ENCODE measurements at regions not wholly inside any gene's neighbourhood (a gene's known extent, or its start where the extent isn't known, plus 50 kb on each side); places are given as distances from the start of the nearest gene placed in this dataset.

- TF ChIP-seq, protein P1, sequence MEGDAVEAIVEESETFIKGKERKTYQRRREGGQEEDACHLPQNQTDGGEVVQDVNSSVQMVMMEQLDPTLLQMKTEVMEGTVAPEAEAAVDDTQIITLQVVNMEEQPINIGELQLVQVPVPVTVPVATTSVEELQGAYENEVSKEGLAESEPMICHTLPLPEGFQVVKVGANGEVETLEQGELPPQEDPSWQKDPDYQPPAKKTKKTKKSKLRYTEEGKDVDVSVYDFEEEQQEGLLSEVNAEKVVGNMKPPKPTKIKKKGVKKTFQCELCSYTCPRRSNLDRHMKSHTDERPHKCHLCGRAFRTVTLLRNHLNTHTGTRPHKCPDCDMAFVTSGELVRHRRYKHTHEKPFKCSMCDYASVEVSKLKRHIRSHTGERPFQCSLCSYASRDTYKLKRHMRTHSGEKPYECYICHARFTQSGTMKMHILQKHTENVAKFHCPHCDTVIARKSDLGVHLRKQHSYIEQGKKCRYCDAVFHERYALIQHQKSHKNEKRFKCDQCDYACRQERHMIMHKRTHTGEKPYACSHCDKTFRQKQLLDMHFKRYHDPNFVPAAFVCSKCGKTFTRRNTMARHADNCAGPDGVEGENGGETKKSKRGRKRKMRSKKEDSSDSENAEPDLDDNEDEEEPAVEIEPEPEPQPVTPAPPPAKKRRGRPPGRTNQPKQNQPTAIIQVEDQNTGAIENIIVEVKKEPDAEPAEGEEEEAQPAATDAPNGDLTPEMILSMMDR (conservative IDR thresholded peaks at IDR 0.05; ENCODE audit: low read depth in 2 of 2): no peak
- TF ChIP-seq POLR2AphosphoS5 (IDR thresholded peaks at IDR 0.05; ENCODE audit: low read depth): no peak
- TF ChIP-seq CREB1 (CRISPR knock-in tag; IDR thresholded peaks at IDR 0.05; ENCODE audit: low read depth): no peak
These were observed 185.5 kb upstream of the ANKRD28 start (continued) for GRCh38 chr3:15983232-15983631.

DNA sequence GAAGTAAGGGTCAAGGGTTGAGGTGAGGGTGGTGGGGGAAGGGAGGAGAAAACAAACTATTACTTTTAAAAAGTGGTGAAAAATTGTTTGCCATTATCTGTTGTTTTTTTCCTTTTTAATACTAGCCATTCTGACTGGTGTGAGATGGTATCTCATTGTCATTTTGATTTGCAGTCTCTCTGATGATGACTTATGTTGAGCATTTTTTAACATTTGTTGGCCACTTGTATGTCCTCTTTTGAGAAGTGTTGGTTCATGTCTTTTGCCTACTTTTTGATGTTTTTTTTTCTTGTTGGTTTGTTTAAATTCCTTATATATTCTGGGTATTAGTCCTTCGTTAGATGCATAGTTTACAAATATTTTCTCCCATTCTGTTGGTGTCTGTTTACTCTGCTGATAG, 185.9 kb upstream of the ANKRD28 start:
- H3K4me1 ChIP-seq (ENCODE audit: insufficient read depth): no peaks in the 10 kb centered on the region
- ATAC-seq (no peak), DNase-seq (ENCODE audit: low spot score) (no peak)
- no peak overlapping the region for H3K4me2 ChIP-seq
- H3K27me3 Mint-ChIP-seq (ENCODE audit: insufficient read depth, low read depth, poor library complexity): no peaks in the 10 kb centered on the region
- H4K20me1 ChIP-seq (replicated peaks; ENCODE audit: insufficient read depth): no peaks in the 10 kb centered on the region
- H3K27me3 ChIP-seq (ENCODE audit: insufficient read depth): no peaks in the 10 kb centered on the region
- no peaks in the 10 kb centered on the region for H3K36me3 ChIP-seq (ENCODE audit: insufficient read depth)
- no peak overlapping the region for H3K4me3 ChIP-seq
- H2AFZ ChIP-seq: peak overlapping the region; percentile 43; the same call in 1 of the 2 replicates
- no peaks in the 10 kb centered on the region for H3F3A ChIP-seq (replicated peaks; ENCODE audit: low read depth)
- H3K27ac Mint-ChIP-seq: no peak overlapping the region
- TF ChIP-seq EZH2 (IDR thresholded peaks at IDR 0.05; ENCODE audit: low read depth, unreplicated experiment) (no peak), NANOG (IDR thresholded peaks at IDR 0.05; ENCODE audit: borderline replicate concordance) (no peak), JUNB (IDR thresholded peaks at IDR 0.05; ENCODE audit: unreplicated experiment) (no peak), EZH2phosphoT487 (IDR thresholded peaks at IDR 0.05; ENCODE audit: unreplicated experiment) (no peak), ZNF331 (CRISPR knock-in tag; IDR thresholded peaks at IDR 0.05; ENCODE audit: low read depth) (no peak), ZNF114 (CRISPR knock-in tag; IDR thresholded peaks at IDR 0.05) (no peak), POLR2AphosphoS5 (IDR thresholded peaks at IDR 0.05; ENCODE audit: low read depth) (no peak)
- TF ChIP-seq, protein P2, sequence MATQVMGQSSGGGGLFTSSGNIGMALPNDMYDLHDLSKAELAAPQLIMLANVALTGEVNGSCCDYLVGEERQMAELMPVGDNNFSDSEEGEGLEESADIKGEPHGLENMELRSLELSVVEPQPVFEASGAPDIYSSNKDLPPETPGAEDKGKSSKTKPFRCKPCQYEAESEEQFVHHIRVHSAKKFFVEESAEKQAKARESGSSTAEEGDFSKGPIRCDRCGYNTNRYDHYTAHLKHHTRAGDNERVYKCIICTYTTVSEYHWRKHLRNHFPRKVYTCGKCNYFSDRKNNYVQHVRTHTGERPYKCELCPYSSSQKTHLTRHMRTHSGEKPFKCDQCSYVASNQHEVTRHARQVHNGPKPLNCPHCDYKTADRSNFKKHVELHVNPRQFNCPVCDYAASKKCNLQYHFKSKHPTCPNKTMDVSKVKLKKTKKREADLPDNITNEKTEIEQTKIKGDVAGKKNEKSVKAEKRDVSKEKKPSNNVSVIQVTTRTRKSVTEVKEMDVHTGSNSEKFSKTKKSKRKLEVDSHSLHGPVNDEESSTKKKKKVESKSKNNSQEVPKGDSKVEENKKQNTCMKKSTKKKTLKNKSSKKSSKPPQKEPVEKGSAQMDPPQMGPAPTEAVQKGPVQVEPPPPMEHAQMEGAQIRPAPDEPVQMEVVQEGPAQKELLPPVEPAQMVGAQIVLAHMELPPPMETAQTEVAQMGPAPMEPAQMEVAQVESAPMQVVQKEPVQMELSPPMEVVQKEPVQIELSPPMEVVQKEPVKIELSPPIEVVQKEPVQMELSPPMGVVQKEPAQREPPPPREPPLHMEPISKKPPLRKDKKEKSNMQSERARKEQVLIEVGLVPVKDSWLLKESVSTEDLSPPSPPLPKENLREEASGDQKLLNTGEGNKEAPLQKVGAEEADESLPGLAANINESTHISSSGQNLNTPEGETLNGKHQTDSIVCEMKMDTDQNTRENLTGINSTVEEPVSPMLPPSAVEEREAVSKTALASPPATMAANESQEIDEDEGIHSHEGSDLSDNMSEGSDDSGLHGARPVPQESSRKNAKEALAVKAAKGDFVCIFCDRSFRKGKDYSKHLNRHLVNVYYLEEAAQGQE (IDR thresholded peaks at IDR 0.05; ENCODE audit: unreplicated experiment): no peak
- TF ChIP-seq, protein P3, sequence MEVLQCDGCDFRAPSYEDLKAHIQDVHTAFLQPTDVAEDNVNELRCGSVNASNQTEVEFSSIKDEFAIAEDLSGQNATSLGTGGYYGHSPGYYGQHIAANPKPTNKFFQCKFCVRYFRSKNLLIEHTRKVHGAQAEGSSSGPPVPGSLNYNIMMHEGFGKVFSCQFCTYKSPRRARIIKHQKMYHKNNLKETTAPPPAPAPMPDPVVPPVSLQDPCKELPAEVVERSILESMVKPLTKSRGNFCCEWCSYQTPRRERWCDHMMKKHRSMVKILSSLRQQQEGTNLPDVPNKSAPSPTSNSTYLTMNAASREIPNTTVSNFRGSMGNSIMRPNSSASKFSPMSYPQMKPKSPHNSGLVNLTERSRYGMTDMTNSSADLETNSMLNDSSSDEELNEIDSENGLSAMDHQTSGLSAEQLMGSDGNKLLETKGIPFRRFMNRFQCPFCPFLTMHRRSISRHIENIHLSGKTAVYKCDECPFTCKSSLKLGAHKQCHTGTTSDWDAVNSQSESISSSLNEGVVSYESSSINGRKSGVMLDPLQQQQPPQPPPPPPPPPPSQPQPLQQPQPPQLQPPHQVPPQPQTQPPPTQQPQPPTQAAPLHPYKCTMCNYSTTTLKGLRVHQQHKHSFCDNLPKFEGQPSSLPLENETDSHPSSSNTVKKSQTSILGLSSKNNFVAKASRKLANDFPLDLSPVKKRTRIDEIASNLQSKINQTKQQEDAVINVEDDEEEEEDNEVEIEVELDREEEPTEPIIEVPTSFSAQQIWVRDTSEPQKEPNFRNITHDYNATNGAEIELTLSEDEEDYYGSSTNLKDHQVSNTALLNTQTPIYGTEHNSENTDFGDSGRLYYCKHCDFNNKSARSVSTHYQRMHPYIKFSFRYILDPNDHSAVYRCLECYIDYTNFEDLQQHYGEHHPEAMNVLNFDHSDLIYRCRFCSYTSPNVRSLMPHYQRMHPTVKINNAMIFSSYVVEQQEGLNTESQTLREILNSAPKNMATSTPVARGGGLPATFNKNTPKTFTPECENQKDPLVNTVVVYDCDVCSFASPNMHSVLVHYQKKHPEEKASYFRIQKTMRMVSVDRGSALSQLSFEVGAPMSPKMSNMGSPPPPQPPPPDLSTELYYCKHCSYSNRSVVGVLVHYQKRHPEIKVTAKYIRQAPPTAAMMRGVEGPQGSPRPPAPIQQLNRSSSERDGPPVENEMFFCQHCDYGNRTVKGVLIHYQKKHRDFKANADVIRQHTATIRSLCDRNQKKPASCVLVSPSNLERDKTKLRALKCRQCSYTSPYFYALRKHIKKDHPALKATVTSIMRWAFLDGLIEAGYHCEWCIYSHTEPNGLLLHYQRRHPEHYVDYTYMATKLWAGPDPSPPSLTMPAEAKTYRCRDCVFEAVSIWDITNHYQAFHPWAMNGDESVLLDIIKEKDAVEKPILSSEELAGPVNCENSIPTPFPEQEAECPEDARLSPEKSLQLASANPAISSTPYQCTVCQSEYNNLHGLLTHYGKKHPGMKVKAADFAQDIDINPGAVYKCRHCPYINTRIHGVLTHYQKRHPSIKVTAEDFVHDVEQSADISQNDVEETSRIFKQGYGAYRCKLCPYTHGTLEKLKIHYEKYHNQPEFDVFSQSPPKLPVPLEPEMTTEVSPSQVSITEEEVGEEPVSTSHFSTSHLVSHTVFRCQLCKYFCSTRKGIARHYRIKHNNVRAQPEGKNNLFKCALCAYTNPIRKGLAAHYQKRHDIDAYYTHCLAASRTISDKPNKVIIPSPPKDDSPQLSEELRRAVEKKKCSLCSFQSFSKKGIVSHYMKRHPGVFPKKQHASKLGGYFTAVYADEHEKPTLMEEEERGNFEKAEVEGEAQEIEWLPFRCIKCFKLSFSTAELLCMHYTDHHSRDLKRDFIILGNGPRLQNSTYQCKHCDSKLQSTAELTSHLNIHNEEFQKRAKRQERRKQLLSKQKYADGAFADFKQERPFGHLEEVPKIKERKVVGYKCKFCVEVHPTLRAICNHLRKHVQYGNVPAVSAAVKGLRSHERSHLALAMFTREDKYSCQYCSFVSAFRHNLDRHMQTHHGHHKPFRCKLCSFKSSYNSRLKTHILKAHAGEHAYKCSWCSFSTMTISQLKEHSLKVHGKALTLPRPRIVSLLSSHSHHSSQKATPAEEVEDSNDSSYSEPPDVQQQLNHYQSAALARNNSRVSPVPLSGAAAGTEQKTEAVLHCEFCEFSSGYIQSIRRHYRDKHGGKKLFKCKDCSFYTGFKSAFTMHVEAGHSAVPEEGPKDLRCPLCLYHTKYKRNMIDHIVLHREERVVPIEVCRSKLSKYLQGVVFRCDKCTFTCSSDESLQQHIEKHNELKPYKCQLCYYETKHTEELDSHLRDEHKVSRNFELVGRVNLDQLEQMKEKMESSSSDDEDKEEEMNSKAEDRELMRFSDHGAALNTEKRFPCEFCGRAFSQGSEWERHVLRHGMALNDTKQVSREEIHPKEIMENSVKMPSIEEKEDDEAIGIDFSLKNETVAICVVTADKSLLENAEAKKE (CRISPR knock-in tag; IDR thresholded peaks at IDR 0.05): no peak
- TF ChIP-seq, protein P1 (conservative IDR thresholded peaks at IDR 0.05; ENCODE audit: low read depth in 2 of 2): no peak
- peaks cover 15% of the 10 kb centered on the region for H3K36me3 Mint-ChIP-seq (ENCODE audit: low read depth)
- H3K9me2 ChIP-seq (ENCODE audit: insufficient read depth): no peaks in the 10 kb centered on the region; the same call in 1 of the 2 replicates
- H3K27ac ChIP-seq (ENCODE audit: low read depth): no peak overlapping the region
- H3K79me2 ChIP-seq (replicated peaks; ENCODE audit: insufficient read depth): no peaks in the 10 kb centered on the region
- H3K9me3 Mint-ChIP-seq: peaks cover 26% of the 10 kb centered on the region
- peaks cover 8% of the 10 kb centered on the region; the same call in 2 of the 3 replicates for H3K4me1 Mint-ChIP-seq
- no peak overlapping the region for H3K4me3 Mint-ChIP-seq
